CD4-positive, alpha-beta T cell treated with Interleukin-15 for 4 hours (primary cell): ENCODE measurements at regions not wholly inside any gene's neighbourhood (a gene's known extent, or its start where the extent isn't known, plus 50 kb on each side); places are given as distances from the start of the nearest gene placed in this dataset.

Source experiments
- DNase-seq: peaks from one replicate; pipeline ENCODE4 v3.0.0-alpha.2; 2020; ENCODE audit warnings: low spot score

DNA sequence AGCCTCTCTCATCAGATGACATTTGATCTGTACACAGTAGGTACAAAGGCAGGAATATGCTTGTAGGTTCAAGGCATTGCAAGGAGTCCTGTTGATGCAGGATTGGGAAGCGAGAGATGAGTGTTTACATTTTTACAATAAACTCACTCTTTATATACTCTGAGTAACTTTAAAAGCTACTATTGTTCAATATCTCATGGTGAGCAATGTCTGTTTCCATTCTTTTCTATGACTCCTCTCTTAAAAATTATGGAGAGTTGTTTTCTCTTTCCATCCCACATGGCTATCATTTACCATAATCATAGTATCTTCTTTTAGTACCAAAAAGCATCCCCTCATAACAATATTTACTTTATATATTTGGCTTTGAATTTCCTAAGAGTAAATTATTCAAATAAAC lies 314.0 kb upstream of the CDIN1 start:
- no peak for DNase-seq

DNA sequence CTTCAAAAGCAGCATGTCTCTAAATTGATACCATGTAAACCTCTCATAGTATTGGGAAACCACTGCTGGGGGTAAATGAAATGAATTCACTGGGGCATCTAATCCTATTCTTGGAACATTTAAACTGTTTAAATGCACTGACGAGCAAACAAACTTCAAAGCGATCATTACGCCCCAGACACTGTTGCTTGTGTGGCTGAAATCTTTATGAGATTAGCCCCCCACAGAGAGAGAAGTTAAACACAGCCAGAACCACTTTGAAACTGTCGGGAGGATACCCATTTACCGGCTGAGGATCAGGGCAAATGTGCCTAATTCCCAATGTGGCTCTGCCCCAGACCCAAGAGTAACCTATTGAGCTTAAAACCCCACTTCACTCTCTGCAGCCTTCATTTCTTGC lies 308.4 kb upstream of the CDIN1 start:
- DNase-seq: no peak

DNA sequence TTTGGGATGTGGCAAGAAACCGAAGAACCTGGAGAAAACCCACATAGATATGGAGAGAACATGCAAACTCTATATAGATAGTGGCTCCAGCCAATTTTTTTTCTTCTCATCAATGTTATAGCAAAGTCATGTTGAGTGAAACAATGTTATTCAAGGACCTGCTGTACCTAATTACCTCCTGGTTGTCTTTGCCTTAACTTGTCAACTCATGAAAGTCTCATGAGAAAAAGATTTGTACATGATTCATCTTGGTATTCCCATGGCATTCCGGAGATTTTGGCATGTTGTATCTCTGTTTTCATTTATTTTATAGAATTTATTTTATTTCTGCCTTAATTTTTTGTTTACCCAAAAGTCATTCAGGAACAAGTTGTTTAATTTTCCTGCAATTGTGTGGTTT lies 303.8 kb upstream of the CDIN1 start:
- DNase-seq: no peak

DNA sequence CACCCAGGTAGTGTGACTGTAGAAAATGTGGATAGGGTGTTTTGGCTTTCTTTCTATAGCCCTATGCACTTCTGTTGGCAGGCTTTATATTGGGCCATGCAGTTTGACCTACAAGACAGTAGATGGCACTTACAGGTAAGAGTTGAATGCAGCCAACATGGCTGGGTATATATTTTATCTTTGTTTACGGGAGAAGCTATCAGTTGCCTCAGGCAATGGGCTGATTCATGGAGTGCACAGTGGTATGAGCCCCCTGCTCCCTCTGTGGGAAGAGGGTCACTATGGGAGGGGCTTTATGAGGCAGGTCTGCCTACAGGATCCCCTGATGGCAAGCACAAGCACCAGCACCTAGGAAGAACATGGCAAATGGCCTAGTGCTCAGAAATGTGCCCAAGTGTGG lies 301.2 kb upstream of the CDIN1 start:
- DNase-seq: no peak

DNA sequence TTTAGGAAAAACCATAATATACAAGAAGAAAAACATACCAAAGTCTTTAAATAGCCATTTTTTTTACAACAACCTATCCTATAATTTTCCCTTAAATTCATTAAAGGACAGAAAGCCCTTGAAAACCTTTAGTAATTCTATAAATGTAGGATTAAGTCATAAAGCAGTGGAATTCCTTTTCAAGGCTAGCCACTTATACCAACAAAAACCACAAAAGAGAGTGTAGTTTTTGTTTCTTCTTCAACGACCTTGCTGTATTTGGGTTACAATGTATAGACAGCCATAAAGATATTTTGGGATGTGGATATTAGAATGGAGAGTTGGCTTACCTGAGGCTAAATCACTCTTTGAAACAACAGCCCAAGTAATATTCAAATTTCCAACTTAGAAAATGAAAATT lies 296.6 kb upstream of the CDIN1 start:
- DNase-seq: no peak

DNA sequence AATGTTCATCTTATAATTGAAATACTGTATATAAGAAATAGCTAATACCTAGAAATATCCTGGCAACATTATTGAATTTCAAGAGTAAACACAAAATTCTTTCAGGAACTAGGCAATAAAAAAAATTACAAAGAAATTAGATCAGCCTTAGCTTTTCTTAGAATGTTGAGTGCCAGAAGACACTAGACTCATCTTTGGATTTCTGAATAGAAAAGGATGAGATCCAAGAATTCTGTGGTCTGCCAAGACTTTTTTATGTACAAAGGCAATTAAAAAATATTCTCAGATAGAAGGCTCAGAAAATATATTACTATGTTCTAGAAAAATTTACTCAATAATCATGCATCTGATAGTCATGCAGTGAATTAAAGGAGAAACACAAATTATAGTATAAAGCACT lies 294.5 kb upstream of the CDIN1 start:
- DNase-seq: no peak

DNA sequence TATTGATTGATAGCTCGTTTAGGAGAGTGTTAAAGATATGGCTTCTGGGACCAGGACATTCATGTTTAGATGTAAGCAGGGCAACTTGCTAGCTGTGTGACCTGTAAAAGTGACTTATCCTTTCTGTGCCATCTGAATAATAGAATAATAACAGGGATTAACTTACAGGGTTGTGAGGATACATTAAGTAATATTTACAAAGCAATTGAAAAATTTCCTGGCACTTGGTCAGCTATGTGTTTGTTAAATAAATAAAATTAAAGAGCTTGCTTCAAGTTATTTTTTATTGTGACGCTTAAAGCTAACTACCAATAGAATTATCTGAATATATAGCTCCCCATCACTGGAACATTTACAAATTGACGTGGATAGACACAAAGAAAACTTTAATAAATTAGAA lies 287.9 kb upstream of the CDIN1 start:
- no peak for DNase-seq

DNA sequence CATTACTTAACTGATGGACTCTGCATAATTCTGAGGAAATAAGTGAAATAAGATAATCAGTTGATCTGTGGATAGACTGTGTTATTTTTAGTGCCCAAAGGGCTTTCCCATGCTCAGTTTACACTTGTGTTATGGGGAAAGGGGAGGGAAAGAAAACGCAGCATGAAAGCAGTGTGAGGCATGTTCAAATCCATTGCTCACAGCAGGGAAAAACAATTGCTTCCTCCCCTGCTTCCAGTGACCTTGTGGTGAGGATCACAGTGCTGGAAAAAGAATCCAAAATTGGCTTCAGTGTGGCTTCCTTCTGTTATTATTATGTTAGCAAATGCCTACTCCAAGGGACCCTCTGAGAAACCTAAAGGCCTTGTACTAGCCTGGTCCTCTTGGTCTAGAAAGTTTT lies 285.1 kb upstream of the CDIN1 start:
- DNase-seq: no peak

DNA sequence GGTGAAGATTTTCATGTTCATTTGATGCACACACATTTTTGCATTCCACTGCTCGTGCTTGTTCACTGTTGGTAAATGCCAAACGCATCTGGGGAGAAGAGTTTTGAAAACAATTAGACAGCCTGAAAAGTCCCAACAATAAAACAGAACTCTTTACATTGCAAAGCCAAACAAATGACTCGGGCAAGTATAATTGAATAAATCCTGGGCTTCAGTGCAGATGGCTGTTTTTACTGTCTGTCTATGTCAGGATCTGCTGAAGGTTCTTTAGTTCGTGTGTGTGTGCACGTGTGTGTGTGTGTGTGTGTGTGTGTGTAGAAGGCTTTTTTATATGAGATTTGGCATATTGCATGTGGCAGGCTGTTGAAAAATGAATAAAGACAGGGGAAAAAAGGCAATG lies 277.5 kb upstream of the CDIN1 start:
- no peak for DNase-seq

DNA sequence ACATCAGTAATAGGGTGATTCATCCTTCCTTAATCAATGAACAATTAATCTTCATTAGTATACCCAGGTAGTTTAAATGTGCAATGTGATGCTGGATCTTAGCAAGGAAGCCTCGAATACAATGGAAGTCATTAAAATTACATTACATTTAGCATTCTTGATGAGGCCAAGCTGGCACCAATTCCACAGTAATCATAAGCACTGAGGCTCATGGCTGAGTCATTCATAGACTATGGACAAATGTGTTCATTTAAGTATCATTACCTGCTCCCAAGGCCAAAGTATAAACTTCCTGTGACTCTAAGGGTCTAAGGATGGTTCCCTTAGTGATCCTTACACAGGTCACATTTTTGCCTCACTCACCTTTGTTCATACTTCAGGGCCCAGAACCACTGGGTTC lies 266.4 kb upstream of the CDIN1 start:
- no peak for DNase-seq

DNA sequence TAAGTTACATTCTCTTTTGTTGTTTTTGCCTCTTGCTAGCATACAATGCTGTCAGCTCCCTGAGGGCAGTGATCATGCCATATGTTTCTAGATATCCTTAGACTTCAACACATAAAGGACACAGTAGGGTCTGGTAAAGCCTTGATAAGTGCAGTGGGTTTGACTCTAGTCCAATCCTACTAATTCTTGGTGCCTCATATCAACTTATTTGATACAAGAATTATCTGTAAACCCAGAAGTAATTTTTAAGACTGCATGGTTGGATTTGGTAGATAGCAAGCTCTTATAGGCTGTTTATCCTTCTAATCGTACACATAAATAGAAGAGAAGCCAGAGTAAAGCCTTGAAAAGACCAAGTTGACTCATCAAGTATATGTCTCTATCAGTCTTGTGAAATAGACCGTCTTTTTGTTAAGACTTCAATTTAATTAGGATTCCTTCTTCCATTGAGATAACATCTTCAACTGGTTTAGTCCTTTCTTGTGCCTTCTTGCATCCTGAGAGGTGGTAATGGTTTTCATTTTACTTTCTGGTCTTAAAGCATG lies 265.6 kb upstream of the CDIN1 start:
- no peak for DNase-seq

DNA sequence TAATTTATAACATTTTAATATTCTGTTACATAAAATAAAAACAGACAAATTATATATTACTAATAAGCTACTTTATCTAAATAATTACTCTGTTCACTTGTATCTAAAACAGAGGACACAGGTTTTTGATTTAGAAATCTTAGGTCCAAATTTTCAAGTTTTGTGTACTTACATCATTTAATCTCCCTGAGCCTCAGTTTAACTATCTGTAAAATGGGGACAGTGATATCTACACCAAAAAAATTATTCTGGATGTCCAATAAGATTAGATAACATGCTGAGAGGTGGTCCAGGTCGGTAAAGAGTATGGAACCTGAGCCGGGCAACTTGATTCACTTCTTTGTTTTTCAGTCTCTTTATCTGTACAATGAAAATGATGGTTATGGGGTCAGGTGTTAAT lies 263.8 kb upstream of the CDIN1 start:
- DNase-seq: no peak

DNA sequence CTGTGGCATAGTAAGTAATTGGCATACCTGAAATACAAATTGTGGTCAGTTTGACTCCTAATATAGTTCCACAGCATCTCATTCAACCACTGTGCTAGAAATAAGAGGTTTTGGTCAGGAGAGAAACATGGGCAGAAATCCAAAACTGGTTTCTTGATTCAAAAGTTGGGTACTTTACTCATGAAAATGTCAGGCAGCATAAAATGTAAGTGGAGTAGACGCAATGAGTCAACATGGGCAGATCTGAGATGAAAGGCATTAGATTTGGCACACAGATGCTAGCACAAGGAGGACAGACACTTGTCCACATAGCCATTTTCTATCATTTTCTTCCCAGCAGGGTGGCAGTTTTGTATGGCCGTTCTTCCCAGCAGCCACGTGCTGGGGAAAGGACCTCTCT lies 255.8 kb upstream of the CDIN1 start:
- no peak for DNase-seq

DNA sequence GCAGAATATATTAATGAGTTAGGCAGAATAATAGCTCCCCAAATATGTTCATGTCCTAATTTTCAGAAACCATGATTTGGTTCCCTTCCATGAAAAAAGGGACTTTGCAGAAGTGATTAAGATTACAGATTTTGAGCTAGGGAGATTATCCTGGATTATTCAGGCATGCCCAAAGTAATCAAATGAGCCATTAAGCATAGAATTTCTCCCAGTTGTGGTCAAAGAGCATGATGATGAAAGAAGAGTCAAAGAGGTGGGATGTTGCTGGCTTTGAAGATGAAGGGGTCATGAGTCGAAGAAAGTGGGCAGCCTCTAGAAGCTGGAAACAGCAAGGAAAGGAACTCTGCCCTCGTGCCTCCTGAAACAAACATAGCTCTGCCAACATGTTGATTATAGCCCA lies 254.2 kb upstream of the CDIN1 start:
- no peak for DNase-seq

DNA sequence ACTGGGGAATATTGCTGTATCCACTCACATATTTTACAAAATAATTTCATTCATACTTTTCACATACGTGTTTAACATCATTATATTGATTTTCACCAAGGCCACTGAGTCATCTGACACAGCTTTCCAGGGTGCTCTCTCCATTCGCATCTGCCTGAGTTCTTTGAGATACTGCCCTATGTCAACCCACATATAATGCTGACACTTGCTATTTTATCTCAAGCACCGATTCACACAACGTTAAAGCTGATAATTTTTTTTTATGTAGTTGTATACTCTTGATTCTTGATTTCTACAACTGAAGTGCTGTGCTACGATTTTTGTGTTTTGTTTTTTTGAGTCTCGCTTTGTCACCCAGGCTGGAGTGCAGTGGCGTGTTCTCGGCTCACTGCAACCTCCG lies 249.8 kb upstream of the CDIN1 start:
- DNase-seq: no peak

DNA sequence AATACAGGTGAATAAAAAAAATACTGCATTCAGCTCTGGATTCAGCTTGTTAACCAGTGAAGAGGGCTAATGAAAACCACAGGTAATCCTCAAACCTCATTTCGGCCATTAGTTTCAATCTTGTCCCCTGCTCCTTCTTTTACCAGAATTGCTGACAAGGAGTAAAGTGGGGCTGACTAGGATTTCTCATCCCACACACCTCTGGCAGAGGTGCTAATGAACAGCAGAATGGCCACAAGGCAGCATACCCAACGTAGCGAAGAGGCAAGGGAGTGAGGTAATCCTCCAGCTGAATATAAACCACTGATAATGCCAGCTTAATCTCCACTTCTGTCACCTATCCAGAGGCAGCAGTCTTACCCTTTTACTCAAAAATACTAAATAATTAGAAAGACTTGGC lies 248.8 kb upstream of the CDIN1 start:
- DNase-seq: no peak

DNA sequence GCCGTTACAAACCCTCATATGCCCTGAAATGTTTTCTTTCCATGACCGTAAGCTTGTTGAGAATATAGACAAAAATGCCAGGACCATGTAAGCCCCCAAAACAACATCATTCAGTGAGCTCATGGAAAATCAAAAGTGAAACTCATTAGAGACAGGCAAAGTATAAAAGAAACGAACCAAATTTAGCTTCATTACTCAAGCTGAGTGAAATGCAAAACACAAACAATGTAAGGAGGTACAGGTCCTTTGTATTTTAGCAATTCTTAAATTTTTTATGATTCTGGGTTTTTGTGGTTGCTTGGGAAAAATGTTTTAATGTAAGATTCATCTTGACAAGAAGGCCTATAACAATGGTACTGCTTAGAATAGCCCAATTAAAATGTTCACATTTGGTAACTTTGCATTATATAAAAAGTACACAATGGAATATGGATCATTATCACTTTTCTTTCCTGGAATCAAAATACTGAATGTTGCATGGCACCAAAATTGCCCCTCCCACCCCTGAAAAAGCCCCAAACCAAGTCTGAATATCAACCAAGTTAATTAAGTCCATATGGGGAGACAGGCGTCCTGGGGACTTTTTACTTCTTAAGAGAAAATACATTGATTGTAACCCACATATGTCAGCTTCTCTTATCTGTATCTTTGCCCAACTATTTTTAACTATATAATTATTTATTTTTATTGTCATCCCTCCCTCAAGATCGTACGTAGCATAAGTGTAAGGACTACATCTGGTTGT lies 247.7 kb upstream of the CDIN1 start:
- DNase-seq: no peak

DNA sequence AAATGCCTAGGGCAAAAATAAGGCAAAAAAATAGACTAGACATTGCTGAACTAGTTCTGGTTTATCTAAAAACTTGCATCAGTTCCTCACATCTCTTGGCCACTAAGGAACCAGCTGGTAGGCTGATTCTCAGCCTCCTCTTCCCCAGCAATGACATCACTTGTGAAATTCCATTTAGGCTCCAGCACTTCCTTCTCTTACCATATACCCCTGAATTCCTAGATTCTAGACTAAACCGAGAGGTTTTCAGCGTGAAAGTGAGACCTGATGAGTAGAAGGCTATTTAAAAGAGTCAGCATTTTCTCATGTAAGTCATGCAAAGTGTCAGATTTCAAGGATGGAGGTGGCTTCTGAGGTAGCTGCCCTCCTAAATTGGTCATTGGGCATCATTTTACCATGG lies 247.1 kb upstream of the CDIN1 start:
- DNase-seq: no peak

DNA sequence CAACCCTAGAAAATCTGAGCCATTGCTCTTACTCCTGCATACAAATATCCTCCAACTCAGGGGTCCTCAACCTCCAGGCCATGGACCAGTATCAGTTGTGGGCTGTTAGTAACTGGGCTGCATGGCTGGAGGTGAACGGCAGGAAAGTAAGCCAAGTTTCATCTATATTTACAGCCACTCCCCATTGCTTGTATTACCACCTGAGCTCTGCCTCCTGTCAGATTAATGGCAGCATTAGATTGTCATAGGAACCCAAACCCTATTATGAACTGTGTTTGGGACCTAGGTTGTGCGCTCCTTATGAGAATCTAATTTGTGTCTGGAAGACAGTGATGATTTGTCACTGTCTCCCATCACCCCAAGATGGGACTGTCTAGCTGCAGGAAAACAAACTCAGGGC lies 246.5 kb upstream of the CDIN1 start:
- DNase-seq: no peak

DNA sequence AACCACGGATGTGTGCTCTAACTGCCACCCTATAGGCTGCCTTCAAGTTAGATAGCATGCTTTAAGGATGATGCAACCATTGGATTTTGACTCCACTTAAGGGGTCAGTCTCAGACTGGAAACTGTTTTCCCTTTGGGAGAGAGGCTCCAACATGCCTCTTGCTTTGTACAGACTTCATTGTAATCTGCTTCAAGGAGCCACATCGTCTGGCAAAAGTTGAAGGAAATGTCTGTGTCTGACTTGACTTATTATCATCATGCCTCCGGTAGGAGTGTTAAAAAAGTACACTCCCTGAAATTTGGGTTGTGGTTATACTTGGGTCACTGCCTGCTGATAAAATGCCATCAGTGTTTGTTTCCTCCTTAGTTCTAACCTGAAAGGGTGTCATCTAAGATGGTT lies 245.4 kb upstream of the CDIN1 start:
- DNase-seq: no peak

DNA sequence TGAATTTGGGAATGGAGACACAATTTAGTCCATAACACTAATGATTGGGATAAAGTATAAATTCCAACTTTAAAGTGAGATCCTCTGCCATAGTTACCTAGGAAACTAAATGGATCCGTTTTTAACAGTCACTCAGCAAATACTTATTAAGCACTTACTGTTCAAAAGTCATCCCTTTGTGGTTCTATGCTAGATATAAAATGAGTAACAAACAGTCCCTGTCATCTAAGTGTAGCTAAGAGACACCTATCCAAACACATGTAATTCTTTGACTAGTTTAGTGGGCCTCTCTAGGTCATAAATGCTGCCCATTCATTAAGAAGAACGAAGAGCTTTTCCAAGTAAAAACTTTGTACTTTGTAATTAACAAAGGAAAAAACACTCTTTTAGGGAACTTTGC lies 244.2 kb upstream of the CDIN1 start:
- DNase-seq: no peak

DNA sequence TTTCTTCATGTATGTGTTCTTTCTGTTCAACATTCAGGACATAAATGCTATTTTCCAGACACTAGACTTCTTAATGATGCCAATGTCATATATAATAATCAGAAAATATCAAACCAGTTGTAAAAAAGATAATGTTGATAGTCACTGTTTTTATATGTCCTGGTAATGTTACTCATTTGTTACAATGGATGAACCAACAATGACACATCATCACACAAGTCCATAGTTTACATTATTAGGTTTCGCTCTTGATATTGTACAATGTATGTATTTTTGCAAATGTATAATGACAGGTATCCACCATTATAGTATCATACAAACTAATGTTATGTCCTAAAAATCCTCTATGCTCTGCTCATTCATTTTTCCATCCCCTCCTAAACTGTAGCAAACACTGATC lies 243.8 kb upstream of the CDIN1 start:
- no peak for DNase-seq

DNA sequence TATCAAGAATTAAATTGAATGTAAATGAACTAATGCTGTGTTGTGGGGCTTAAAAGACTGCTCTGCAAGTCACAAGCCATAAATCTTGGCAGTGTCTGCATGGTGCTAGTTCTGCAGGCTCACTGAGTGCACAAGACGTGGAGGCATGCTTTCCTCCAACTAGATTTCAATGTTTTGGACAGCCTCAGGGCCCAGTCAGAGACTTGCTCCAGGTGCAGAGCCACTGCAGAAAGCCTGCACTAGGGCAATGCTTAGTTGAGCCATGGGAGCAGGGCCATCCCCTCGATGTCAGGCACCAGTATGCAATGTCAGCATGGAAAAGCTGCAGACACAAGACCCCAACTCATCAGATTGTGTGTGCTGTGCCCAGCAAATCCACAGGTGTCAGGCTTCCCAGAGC lies 234.5 kb upstream of the CDIN1 start:
- no peak for DNase-seq

DNA sequence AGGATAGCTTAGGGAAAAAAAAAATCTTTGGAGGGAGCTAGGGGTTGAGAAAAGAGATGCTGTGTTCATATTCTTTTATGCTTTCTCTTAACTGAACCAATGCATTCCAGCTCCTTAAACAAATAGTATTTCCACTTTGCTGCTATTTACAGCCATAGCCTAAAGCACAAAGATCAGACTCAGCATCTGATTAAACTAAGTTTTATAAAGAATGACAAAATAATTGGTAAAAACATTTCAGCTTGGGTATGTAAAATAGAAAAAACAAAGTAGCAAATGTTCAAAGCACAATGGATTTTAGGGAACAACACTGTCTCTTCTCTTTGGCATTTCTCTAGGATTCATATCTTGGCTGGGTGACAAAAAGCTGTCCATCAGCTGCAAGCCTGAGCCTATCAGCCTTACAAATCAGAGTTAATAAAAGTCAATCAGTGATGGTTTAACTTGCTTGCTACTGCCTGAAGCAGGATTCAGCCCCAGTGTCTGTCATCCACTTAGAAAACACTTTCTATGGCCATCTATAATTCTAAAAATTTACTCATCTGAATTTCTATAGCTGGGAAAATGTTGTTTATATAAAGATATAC lies 232.1 kb upstream of the CDIN1 start:
- no peak for DNase-seq
